OCI-LY3 (cell line): ENCODE measurements at regions not wholly inside any gene's neighbourhood (a gene's known extent, or its start where the extent isn't known, plus 50 kb on each side); places are given as distances from the start of the nearest gene placed in this dataset.

Experiments used
- H2AFZ ChIP-seq: fragments of 200-600, 300-600 bp; shearing (Covaris generic); 2 replicates; pipeline ENCODE4 v1.6.0; 2014; ENCODE audit warnings: antibody characterized with exemption, low read depth, low read length
- H3K27ac ChIP-seq: fragments of 200-600, 300-600 bp; sonication (generic); 2 replicates; pipeline ENCODE4 v1.5.1; 2014; ENCODE audit warnings: mild to moderate bottlenecking, low read length, moderate library complexity, mixed read lengths
- H3K27me3 ChIP-seq: fragments of 200-600, 300-600 bp; sonication (generic); 2 replicates; pipeline ENCODE4 v1.6.1; 2014; ENCODE audit warnings: low read depth, low read length, mixed read lengths
- H3K36me3 ChIP-seq: fragments of 200-600, 300-600 bp; sonication (generic); replicated peaks from 2 replicates; pipeline ENCODE3; 2014; ENCODE audit warnings: low read depth, low read length, mixed read lengths
- H3K4me1 ChIP-seq: fragments of 300-600, 200-600 bp; sonication (generic); 2 replicates; pipeline ENCODE4 v1.6.1; 2014; ENCODE audit warnings: low read length, mixed read lengths
- H3K4me2 ChIP-seq: fragments of 200-600, 300-600 bp; sonication (generic); 2 replicates; pipeline ENCODE4 v1.6.1; 2014; ENCODE audit warnings: low read length, mixed read lengths
- H3K4me3 ChIP-seq: fragments of 300-600, 200-600 bp; sonication (generic); 2 replicates; pipeline ENCODE4 v1.5.1; 2014; ENCODE audit warnings: antibody characterized with exemption, mild to moderate bottlenecking, low read length, moderate library complexity
- H3K79me2 ChIP-seq: fragments of 300-600, 200-600 bp; shearing (Covaris generic); 2 replicates; pipeline ENCODE4 v1.6.1; 2014; ENCODE audit warnings: mild to moderate bottlenecking, low read length, mixed read lengths
- H3K9ac ChIP-seq: fragments of 300-600, 200-600 bp; shearing (Covaris generic); 2 replicates; pipeline ENCODE4 v1.6.0; 2014; ENCODE audit warnings: mild to moderate bottlenecking, low read length, moderate library complexity
- H3K9me3 ChIP-seq: fragments of 200-600, 300-600 bp; shearing (Covaris generic); 2 replicates; pipeline ENCODE4 v1.6.1; 2014; ENCODE audit warnings: low read length, mixed read lengths; ENCODE audit not compliant: insufficient read depth
- H4K20me1 ChIP-seq: fragments of 200-600, 300-600 bp; sonication (generic); 2 replicates; pipeline ENCODE4 v1.6.1; 2016; ENCODE audit warnings: low read length, mixed read lengths; ENCODE audit not compliant: insufficient read depth
- EZH2phosphoT487 ChIP-seq: fragments of 200-600 bp; shearing (Covaris generic); IDR thresholded peaks from 2 replicates; pipeline ENCODE4 v1.6.1; 2018; ENCODE audit warnings: antibody characterized with exemption, mixed run types, low read depth
- TF ChIP-seq, protein P1 (sequence below): fragments of 200-600, 300-600 bp; sonication (generic); IDR thresholded peaks from 2 replicates; pipeline ENCODE4 v1.5.1; 2014; ENCODE audit warnings: antibody characterized with exemption, low read length, low read depth

- Histone ChIP-seq H3K4me1 (no peaks in the 10 kb centered on the region), H4K20me1 (no peaks in the 10 kb centered on the region), H3K36me3 (no peaks in the 10 kb centered on the region), H3K4me2 (no peak overlapping the region), H3K9ac (no peak overlapping the region), H2AFZ (no peak overlapping the region), H3K27me3 (no peaks in the 10 kb centered on the region), H3K9me3 (no peaks in the 10 kb centered on the region), H3K79me2 (no peaks in the 10 kb centered on the region), H3K4me3 (no peak overlapping the region), H3K27ac (no peak overlapping the region)
- no peak for TF ChIP-seq EZH2phosphoT487
- TF ChIP-seq, protein P1, sequence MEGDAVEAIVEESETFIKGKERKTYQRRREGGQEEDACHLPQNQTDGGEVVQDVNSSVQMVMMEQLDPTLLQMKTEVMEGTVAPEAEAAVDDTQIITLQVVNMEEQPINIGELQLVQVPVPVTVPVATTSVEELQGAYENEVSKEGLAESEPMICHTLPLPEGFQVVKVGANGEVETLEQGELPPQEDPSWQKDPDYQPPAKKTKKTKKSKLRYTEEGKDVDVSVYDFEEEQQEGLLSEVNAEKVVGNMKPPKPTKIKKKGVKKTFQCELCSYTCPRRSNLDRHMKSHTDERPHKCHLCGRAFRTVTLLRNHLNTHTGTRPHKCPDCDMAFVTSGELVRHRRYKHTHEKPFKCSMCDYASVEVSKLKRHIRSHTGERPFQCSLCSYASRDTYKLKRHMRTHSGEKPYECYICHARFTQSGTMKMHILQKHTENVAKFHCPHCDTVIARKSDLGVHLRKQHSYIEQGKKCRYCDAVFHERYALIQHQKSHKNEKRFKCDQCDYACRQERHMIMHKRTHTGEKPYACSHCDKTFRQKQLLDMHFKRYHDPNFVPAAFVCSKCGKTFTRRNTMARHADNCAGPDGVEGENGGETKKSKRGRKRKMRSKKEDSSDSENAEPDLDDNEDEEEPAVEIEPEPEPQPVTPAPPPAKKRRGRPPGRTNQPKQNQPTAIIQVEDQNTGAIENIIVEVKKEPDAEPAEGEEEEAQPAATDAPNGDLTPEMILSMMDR: no peak
Measured at GRCh38 chr10:131845505-131846239, 55.1 kb upstream of the PPP2R2D start.

DNA sequence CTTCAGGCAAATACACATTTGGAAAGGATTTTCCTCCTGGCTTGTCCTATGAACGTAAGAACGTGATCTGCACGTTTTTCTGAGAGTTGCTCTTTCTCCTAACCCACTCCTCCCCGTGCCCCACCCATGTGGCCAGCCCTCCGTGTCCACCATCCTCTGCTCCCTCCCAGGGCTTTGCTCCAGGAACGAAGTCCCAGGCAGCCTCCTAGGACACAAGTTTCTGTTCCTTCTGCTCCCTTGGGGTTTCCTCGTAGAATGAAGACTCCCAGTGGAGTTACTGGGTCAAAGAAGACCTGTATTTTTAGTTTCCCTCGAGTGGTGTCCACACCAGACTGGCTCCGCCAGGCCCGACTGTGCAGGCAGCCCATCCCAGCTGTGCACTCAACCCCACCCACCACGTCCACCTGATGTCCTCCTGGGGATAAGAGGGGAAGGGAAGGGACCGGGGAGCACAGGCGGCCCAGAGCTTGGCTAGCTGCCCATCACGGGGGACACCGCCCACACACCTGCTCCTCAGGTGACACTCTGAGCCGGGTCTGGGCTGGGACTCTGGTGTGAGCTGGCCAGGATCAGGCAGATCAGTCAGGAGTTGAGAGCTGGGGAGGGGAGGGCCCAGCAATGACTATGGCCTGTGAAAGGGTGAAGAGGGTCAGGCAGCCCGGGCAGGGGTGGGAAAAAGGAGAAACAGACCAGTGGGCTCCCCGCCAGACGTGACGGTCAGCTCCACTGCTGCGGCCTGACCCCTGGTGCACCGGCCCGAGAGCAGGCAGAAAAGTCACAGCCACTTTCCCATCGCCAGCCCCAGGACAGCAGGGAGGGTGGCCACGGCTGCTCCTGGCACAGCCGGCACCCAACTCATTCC is 54.3 kb upstream of the PPP2R2D start:
- H3K9me3 ChIP-seq: no peaks in the 10 kb centered on the region
- H3K79me2 ChIP-seq: no peaks in the 10 kb centered on the region
- no peak overlapping the region for H2AFZ ChIP-seq
- no peak overlapping the region for H3K4me3 ChIP-seq
- no peak overlapping the region for H3K4me2 ChIP-seq
- H4K20me1 ChIP-seq: no peaks in the 10 kb centered on the region
- no peaks in the 10 kb centered on the region for H3K27me3 ChIP-seq
- no peak overlapping the region for H3K27ac ChIP-seq
- H3K4me1 ChIP-seq: no peaks in the 10 kb centered on the region
- no peaks in the 10 kb centered on the region for H3K36me3 ChIP-seq
- H3K9ac ChIP-seq: no peak overlapping the region
- TF ChIP-seq EZH2phosphoT487: no peak
- TF ChIP-seq, protein P1: no peak

- H3K79me2 ChIP-seq: no peaks in the 10 kb centered on the region
- H3K4me3 ChIP-seq: no peak overlapping the region
- no peaks in the 10 kb centered on the region for H3K27me3 ChIP-seq
Measured at GRCh38 chr10:131847241-131847783, 53.5 kb upstream of the PPP2R2D start.

More at GRCh38 chr10:131847241-131847783, 53.5 kb upstream of the PPP2R2D start:
- no peak overlapping the region for H2AFZ ChIP-seq
- no peaks in the 10 kb centered on the region for H3K4me1 ChIP-seq
- H3K9ac ChIP-seq: no peak overlapping the region
- TF ChIP-seq EZH2phosphoT487: no peak
- TF ChIP-seq, protein P1: no peak
- no peaks in the 10 kb centered on the region for H4K20me1 ChIP-seq
- no peak overlapping the region for H3K27ac ChIP-seq
- H3K9me3 ChIP-seq: no peaks in the 10 kb centered on the region
- no peak overlapping the region for H3K4me2 ChIP-seq
- H3K36me3 ChIP-seq: no peaks in the 10 kb centered on the region
